GM23338 (cell line): ENCODE measurements at regions not wholly inside any gene's neighbourhood (a gene's known extent, or its start where the extent isn't known, plus 50 kb on each side); places are given as distances from the start of the nearest gene placed in this dataset.
"Not testable (repeated sequence)": the region's sequence is repeated elsewhere in the genome, so short reads cannot be mapped to it uniquely, and the experiment has no call there.

Source experiments
- ATAC-seq: fragments of 200-7000 bp; cut with Tn5 transposase; 3 replicates; pipeline ENCODE4 v1.9.1; 2020
- DNase-seq: peaks from one replicate; pipeline ENCODE4 v3.0.0-alpha.2; 2015; ENCODE audit warnings: low spot score
- H2AFZ ChIP-seq: fragments of 200-600 bp; sonication (generic); 2 replicates; pipeline ENCODE4 v1.8.0; 2016; ENCODE audit warnings: antibody characterized with exemption, mild to moderate bottlenecking, moderate library complexity
- H3F3A ChIP-seq: fragments of 200-600 bp; sonication (generic); replicated peaks from 2 replicates; pipeline ENCODE4 v1.8.0; 2017; ENCODE audit warnings: antibody characterized with exemption, mixed run types, low read depth
- H3K27ac ChIP-seq: fragments of 200-600 bp; sonication (generic); 2 replicates; pipeline ENCODE4 v1.6.1; 2016; ENCODE audit warnings: low read depth
- H3K27me3 ChIP-seq: fragments of 200-600 bp; sonication (generic); 2 replicates; pipeline ENCODE4 v1.8.0; 2016; ENCODE audit warnings: mild to moderate bottlenecking, mixed run types, moderate library complexity; ENCODE audit not compliant: insufficient read depth
- H3K36me3 ChIP-seq: fragments of 200-600 bp; sonication (generic); 2 replicates; pipeline ENCODE4 v1.8.0; 2016; ENCODE audit warnings: mild to moderate bottlenecking; ENCODE audit not compliant: insufficient read depth
- H3K4me1 ChIP-seq: fragments of 200-600 bp; sonication (generic); 2 replicates; pipeline ENCODE4 v1.8.0; 2016; ENCODE audit warnings: mild to moderate bottlenecking, moderate library complexity; ENCODE audit not compliant: insufficient read depth
- H3K4me2 ChIP-seq: fragments of 200-600 bp; sonication (generic); 2 replicates; pipeline ENCODE4 v1.7.1; 2017; ENCODE audit warnings: mixed run types
- H3K4me3 ChIP-seq: fragments of 200-600 bp; sonication (generic); 2 replicates; pipeline ENCODE4 v1.6.1; 2016; ENCODE audit warnings: mixed run types
- H3K79me2 ChIP-seq: fragments of 200-600 bp; sonication (generic); replicated peaks from 2 replicates; pipeline ENCODE4 v1.8.0; 2017; ENCODE audit warnings: mild to moderate bottlenecking; ENCODE audit not compliant: insufficient read depth
- H3K9me2 ChIP-seq: fragments of 200-600 bp; sonication (generic); 2 replicates; pipeline ENCODE4 v1.8.0; 2017; ENCODE audit not compliant: insufficient read depth
- H4K20me1 ChIP-seq: fragments of 200-600 bp; sonication (generic); replicated peaks from 2 replicates; pipeline ENCODE4 v1.8.0; 2017; ENCODE audit warnings: mild to moderate bottlenecking; ENCODE audit not compliant: insufficient read depth
- H3K27ac Mint-ChIP-seq: 2 replicates; pipeline ENCODE4 v1.8.0; 2020; ENCODE audit warnings: inconsistent platforms, mild to moderate bottlenecking, moderate library complexity, mixed read lengths
- H3K27me3 Mint-ChIP-seq: 3 replicates; pipeline ENCODE4 v1.8.0; 2022; ENCODE audit warnings: low read depth, mild to moderate bottlenecking, moderate library complexity, mixed read lengths, inconsistent platforms; ENCODE audit not compliant: insufficient read depth, poor library complexity
- H3K36me3 Mint-ChIP-seq: 3 replicates; pipeline ENCODE4 v1.8.0; 2021; ENCODE audit warnings: low read depth, mild to moderate bottlenecking, inconsistent platforms, moderate library complexity, mixed read lengths
- H3K4me1 Mint-ChIP-seq: 3 replicates; pipeline ENCODE4 v1.8.0; 2020; ENCODE audit warnings: mild to moderate bottlenecking, inconsistent platforms, mixed read lengths
- H3K4me3 Mint-ChIP-seq: 3 replicates; pipeline ENCODE4 v1.8.0; 2021; ENCODE audit warnings: moderate library complexity, mild to moderate bottlenecking, inconsistent platforms, mixed read lengths
- H3K9me3 Mint-ChIP-seq: 3 replicates; pipeline ENCODE4 v1.8.0; 2020; ENCODE audit warnings: moderate library complexity, mild to moderate bottlenecking, inconsistent platforms, mixed read lengths

GRCh38 chr7:56823231-56823630, 309.0 kb downstream of the ZNF479 start:
- H3K36me3 Mint-ChIP-seq, H3F3A ChIP-seq, H3K9me2 ChIP-seq, H4K20me1 ChIP-seq, H3K4me1 Mint-ChIP-seq, H3K4me3 ChIP-seq, DNase-seq, H3K27ac Mint-ChIP-seq, H3K36me3 ChIP-seq, H3K27me3 Mint-ChIP-seq, ATAC-seq, H3K27ac ChIP-seq, H3K27me3 ChIP-seq, H3K4me2 ChIP-seq, H2AFZ ChIP-seq, H3K4me3 Mint-ChIP-seq, H3K79me2 ChIP-seq, H3K4me1 ChIP-seq: not testable (repeated sequence)
- H3K9me3 Mint-ChIP-seq: peaks cover 44% of the 10 kb centered on the region

GRCh38 chr7:56822153-56822552, 310.1 kb downstream of the ZNF479 start:
- not testable (repeated sequence) for H3K4me3 Mint-ChIP-seq, DNase-seq, H3K9me2 ChIP-seq, H3K27ac ChIP-seq, H4K20me1 ChIP-seq, H3K79me2 ChIP-seq, H3K36me3 ChIP-seq, H3K27me3 Mint-ChIP-seq, H3F3A ChIP-seq, H3K4me1 ChIP-seq, H3K4me2 ChIP-seq, H3K4me3 ChIP-seq, ATAC-seq, H3K4me1 Mint-ChIP-seq, H3K27me3 ChIP-seq, H2AFZ ChIP-seq, H3K36me3 Mint-ChIP-seq, H3K27ac Mint-ChIP-seq
- peaks cover 33% of the 10 kb centered on the region for H3K9me3 Mint-ChIP-seq

DNA sequence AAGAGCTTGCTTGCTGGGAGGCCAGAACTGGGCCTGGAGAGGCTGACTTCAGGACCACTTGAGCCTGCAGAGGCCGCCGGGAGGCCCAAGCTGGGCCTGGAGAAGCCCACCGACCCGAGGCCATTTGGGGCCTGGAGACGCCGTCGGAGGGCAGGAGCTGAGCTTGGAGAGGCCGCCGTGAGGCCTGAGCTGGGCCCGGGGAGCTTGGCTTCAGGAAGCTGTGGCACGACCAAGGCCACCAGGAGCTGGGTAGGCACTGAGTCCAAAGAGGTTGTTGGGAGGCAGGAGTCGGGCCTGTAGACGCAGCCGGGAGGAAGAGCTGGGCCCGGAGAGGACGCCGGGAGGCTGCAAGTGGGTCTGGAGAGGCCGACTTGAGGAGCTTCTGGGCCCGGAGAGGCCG, 310.7 kb downstream of the ZNF479 start:
- not testable (repeated sequence) for DNase-seq

GRCh38 chr7:56818261-56818660, 314.0 kb downstream of the ZNF479 start:
- DNase-seq, H3K4me2 ChIP-seq, H3F3A ChIP-seq, H3K27ac Mint-ChIP-seq, H3K27ac ChIP-seq, H4K20me1 ChIP-seq, H3K4me3 Mint-ChIP-seq, H2AFZ ChIP-seq, H3K79me2 ChIP-seq, H3K36me3 ChIP-seq, H3K4me3 ChIP-seq, H3K4me1 ChIP-seq, H3K27me3 Mint-ChIP-seq, ATAC-seq, H3K36me3 Mint-ChIP-seq, H3K4me1 Mint-ChIP-seq, H3K27me3 ChIP-seq, H3K9me3 Mint-ChIP-seq, H3K9me2 ChIP-seq: not testable (repeated sequence)

More for the DNA sequence above, 310.7 kb downstream of the ZNF479 start:
- not testable (repeated sequence) for H3K9me2 ChIP-seq, ATAC-seq, H4K20me1 ChIP-seq, H3F3A ChIP-seq, H3K4me1 Mint-ChIP-seq, H3K27ac ChIP-seq, H3K27ac Mint-ChIP-seq, H2AFZ ChIP-seq, H3K4me2 ChIP-seq, H3K4me3 ChIP-seq, H3K36me3 ChIP-seq, H3K4me3 Mint-ChIP-seq, H3K36me3 Mint-ChIP-seq, H3K27me3 Mint-ChIP-seq, H3K27me3 ChIP-seq, H3K79me2 ChIP-seq, H3K4me1 ChIP-seq
- H3K9me3 Mint-ChIP-seq: peaks cover 30% of the 10 kb centered on the region

DNA sequence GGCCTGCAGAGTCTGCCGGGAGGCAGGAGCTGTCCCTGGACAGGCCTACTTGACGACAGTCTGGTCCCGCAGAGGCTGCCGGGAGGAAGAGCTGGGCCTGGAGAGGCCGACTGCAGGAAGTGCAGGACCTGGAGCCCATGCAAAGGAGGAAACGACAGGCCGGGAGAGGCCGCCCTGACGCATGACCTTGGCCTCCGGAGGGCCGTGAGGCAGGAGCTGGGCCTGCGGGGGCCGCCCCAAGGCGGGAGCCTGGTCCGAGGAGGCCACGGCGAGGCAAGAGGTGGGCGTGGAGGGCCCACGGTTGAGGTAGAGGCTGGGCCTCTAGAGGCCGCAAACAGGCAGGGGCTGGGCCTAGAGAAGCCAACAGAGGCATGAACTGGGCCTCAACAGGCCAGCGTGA, 317.3 kb downstream of the ZNF479 start:
- Mint-ChIP-seq H3K36me3 (peaks cover 12% of the 10 kb centered on the region; the same call in 1 of the 3 replicates), H3K9me3 (peaks cover 29% of the 10 kb centered on the region)
- not testable (repeated sequence) for H3K27me3 ChIP-seq, H3K4me1 Mint-ChIP-seq, H3K27ac ChIP-seq, H3K4me3 Mint-ChIP-seq, H3K27me3 Mint-ChIP-seq, H3K4me1 ChIP-seq, H3K27ac Mint-ChIP-seq, H4K20me1 ChIP-seq, H3K4me2 ChIP-seq, ATAC-seq, H2AFZ ChIP-seq, DNase-seq, H3K9me2 ChIP-seq, H3K79me2 ChIP-seq, H3F3A ChIP-seq, H3K4me3 ChIP-seq, H3K36me3 ChIP-seq

DNA sequence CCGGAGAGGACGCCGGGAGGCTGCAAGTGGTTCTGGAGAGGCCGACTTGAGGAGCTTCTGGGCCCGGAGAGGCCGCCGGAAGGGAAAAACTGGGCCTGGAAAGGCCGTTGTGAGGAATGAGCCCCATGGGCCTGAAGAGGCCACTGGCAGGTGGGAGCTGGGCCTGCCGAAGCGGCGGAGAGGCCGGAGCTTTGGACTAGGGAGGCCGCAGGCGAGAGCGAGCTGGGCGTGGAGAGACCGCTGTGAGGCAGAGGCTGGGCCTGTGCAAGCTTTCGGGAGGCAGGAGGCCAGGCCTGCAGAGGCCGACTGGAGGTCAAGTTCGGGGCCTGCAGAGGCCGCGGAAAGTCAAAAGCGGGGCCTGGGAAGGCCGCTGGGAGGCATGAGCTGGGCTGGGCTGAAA, 317.8 kb downstream of the ZNF479 start:
- not testable (repeated sequence) for H3K4me1 Mint-ChIP-seq, H3K4me1 ChIP-seq, H3K27ac Mint-ChIP-seq, H4K20me1 ChIP-seq, H3K4me3 Mint-ChIP-seq, H3K79me2 ChIP-seq, H3K27me3 Mint-ChIP-seq, H3F3A ChIP-seq, DNase-seq, H3K27ac ChIP-seq, H3K27me3 ChIP-seq, H3K9me2 ChIP-seq, H3K4me2 ChIP-seq, H2AFZ ChIP-seq, H3K36me3 ChIP-seq, ATAC-seq, H3K4me3 ChIP-seq
- Mint-ChIP-seq H3K9me3 (peaks cover 34% of the 10 kb centered on the region), H3K36me3 (peaks cover 14% of the 10 kb centered on the region; the same call in 1 of the 3 replicates)

DNA sequence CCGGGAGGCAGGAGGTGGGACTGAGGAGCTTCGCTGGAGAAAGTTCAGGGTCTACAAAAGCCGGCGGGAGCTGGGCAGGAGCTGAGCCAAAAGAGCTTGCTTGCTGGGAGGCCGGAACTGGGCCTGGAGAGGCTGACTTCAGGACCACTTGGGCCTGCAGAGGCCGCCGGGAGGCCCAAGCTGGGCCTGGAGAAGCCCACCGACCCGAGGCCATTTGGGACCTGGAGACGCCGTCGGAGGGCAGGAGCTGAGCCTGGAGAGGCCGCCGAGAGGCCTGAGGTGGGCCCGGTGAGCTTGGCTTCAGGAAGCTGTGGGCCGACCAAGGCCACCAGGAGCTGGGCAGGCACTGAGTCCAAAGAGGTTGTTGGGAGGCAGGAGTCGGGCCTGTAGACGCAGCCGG, 318.3 kb downstream of the ZNF479 start:
- not testable (repeated sequence) for H3K4me2 ChIP-seq, DNase-seq, H3K4me3 Mint-ChIP-seq, ATAC-seq, H3F3A ChIP-seq, H3K9me2 ChIP-seq, H3K27me3 Mint-ChIP-seq, H3K27me3 ChIP-seq, H3K4me3 ChIP-seq, H4K20me1 ChIP-seq, H3K79me2 ChIP-seq, H3K4me1 Mint-ChIP-seq, H3K4me1 ChIP-seq, H2AFZ ChIP-seq, H3K36me3 ChIP-seq, H3K27ac Mint-ChIP-seq, H3K27ac ChIP-seq
- peaks cover 16% of the 10 kb centered on the region; the same call in 2 of the 3 replicates for H3K36me3 Mint-ChIP-seq
- peaks cover 38% of the 10 kb centered on the region for H3K9me3 Mint-ChIP-seq
